IPS DF 6.9 (cell line): ENCODE measurements at regions not wholly inside any gene's neighbourhood (a gene's known extent, or its start where the extent isn't known, plus 50 kb on each side); places are given as distances from the start of the nearest gene placed in this dataset.
A peak's percentile ranks its signal among the peaks of the same experiment; 100 is the strongest.
"Not testable (repeated sequence)": the region's sequence is repeated elsewhere in the genome, so short reads cannot be mapped to it uniquely, and the experiment has no call there.

Source experiments
- DNase-seq: peaks from one replicate; pipeline ENCODE4 v3.0.0-alpha.2; 2013; ENCODE audit warnings: low read depth, low spot score
- H3K27ac ChIP-seq: one replicate; pipeline ENCODE4 v1.5.1; 2013; ENCODE audit warnings: low read length, control low read depth
- H3K27me3 ChIP-seq: 2 replicates; pipeline ENCODE4 v1.6.1; 2013; ENCODE audit warnings: mild to moderate bottlenecking, low read length; ENCODE audit not compliant: control insufficient read depth, insufficient read depth
- H3K36me3 ChIP-seq: 2 replicates; pipeline ENCODE4 v1.6.1; 2013; ENCODE audit warnings: low read length; ENCODE audit not compliant: control insufficient read depth, insufficient read depth
- H3K4me1 ChIP-seq: 2 replicates; pipeline ENCODE4 v1.6.1; 2013; ENCODE audit warnings: low read length; ENCODE audit not compliant: control insufficient read depth, insufficient read depth
- H3K4me3 ChIP-seq: 2 replicates; pipeline ENCODE4 v1.5.1; 2013; ENCODE audit warnings: mild to moderate bottlenecking, low read length
- H3K9me3 ChIP-seq: 2 replicates; pipeline ENCODE4 v1.6.1; 2013; ENCODE audit warnings: low read length, inconsistent platforms; ENCODE audit not compliant: control insufficient read depth, insufficient read depth
- WGBS: extraction: QIAGEN DNeasy Blood & Tissue Kit; methylation state at CpG from one replicate; pipeline ENCODE4 v1.1.7; 2013; ENCODE audit warnings: mixed read lengths, missing lambda C conversion rate; ENCODE audit not compliant: insufficient read length, insufficient coverage; 5-methylcytosine and 5-hydroxymethylcytosine counted together

GRCh38 chr5:174880412-174881200 lies 156.2 kb downstream of the MSX2 start:
- not testable (repeated sequence) for H3K27me3 ChIP-seq, H3K36me3 ChIP-seq, H3K4me3 ChIP-seq, H3K4me1 ChIP-seq, H3K27ac ChIP-seq, H3K9me3 ChIP-seq, DNase-seq
- WGBS = no CpG with 5 or more reads among the region's 40 CpGs

GRCh38 chr5:174877987-174878386 lies 153.6 kb downstream of the MSX2 start:
- Histone ChIP-seq H3K27ac (no peak overlapping the region), H3K27me3 (no peaks in the 10 kb centered on the region), H3K4me1 (no peaks in the 10 kb centered on the region), H3K36me3 (no peaks in the 10 kb centered on the region), H3K9me3 (no peaks in the 10 kb centered on the region), H3K4me3 (no peak overlapping the region)
- DNase-seq = no peak
- WGBS = no CpG with 5 or more reads among the region's 1 CpG

GRCh38 chr5:174872271-174872670 lies 147.9 kb downstream of the MSX2 start:
- no peak overlapping the region for H3K4me3 ChIP-seq
- WGBS = no CpG with 5 or more reads among the region's 1 CpG
- no peaks in the 10 kb centered on the region for H3K27me3 ChIP-seq
- no peaks in the 10 kb centered on the region for H3K36me3 ChIP-seq
- no peak for DNase-seq
- no peaks in the 10 kb centered on the region for H3K4me1 ChIP-seq
- no peak overlapping the region for H3K27ac ChIP-seq
- no peaks in the 10 kb centered on the region for H3K9me3 ChIP-seq

GRCh38 chr5:174852143-174852542 lies 127.8 kb downstream of the MSX2 start:
- no peak overlapping the region for H3K4me3 ChIP-seq
- no peaks in the 10 kb centered on the region for H3K36me3 ChIP-seq
- H3K9me3 ChIP-seq = no peaks in the 10 kb centered on the region
- H3K27ac ChIP-seq = no peak overlapping the region
- no peak for DNase-seq
- peaks cover 1% of the 10 kb centered on the region; the same call in 1 of the 2 replicates for H3K4me1 ChIP-seq
- no CpG with 5 or more reads among the region's 5 CpGs for WGBS
- no peaks in the 10 kb centered on the region for H3K27me3 ChIP-seq

- H3K4me3 ChIP-seq = no peak overlapping the region
- H3K27ac ChIP-seq = no peak overlapping the region
- H3K36me3 ChIP-seq = no peaks in the 10 kb centered on the region
- H3K27me3 ChIP-seq = no peaks in the 10 kb centered on the region
- no CpG with 5 or more reads among the region's 4 CpGs for WGBS
- peaks cover 1% of the 10 kb centered on the region; the same call in 1 of the 2 replicates for H3K4me1 ChIP-seq
- no peaks in the 10 kb centered on the region for H3K9me3 ChIP-seq
- no peak for DNase-seq
Observed at GRCh38 chr5:174850565-174851169, 126.3 kb downstream of the MSX2 start.

GRCh38 chr5:174849426-174849825 lies 125.0 kb downstream of the MSX2 start:
- no peaks in the 10 kb centered on the region for H3K27me3 ChIP-seq
- no CpG with 5 or more reads among the region's 7 CpGs for WGBS
- DNase-seq = no peak

GRCh38 chr5:174844971-174845370 lies 120.6 kb downstream of the MSX2 start:
- Histone ChIP-seq H3K36me3 (no peaks in the 10 kb centered on the region), H3K27ac (no peak overlapping the region), H3K4me3 (no peak overlapping the region), H3K9me3 (no peaks in the 10 kb centered on the region), H3K4me1 (peaks cover 2% of the 10 kb centered on the region; the same call in 1 of the 2 replicates), H3K27me3 (no peaks in the 10 kb centered on the region)
- DNase-seq = no peak
- no CpG with 5 or more reads among the region's 3 CpGs for WGBS

More at GRCh38 chr5:174849426-174849825, 125.0 kb downstream of the MSX2 start:
- H3K4me1 ChIP-seq = peaks cover 1% of the 10 kb centered on the region; the same call in 1 of the 2 replicates
- H3K4me3 ChIP-seq = no peak overlapping the region
- no peaks in the 10 kb centered on the region for H3K36me3 ChIP-seq
- H3K27ac ChIP-seq = no peak overlapping the region
- H3K9me3 ChIP-seq = no peaks in the 10 kb centered on the region

GRCh38 chr5:174843263-174844250 lies 119.2 kb downstream of the MSX2 start:
- no peaks in the 10 kb centered on the region for H3K9me3 ChIP-seq
- no peaks in the 10 kb centered on the region for H3K27me3 ChIP-seq
- DNase-seq = peak; percentile 16
- no peak overlapping the region for H3K4me3 ChIP-seq
- H3K4me1 ChIP-seq = peaks cover 2% of the 10 kb centered on the region; the same call in 1 of the 2 replicates
- no peak overlapping the region for H3K27ac ChIP-seq
- no peaks in the 10 kb centered on the region for H3K36me3 ChIP-seq
- no CpG with 5 or more reads among the region's 9 CpGs for WGBS

- WGBS = no CpG with 5 or more reads among the region's 5 CpGs
- H3K4me3 ChIP-seq = no peak overlapping the region
- no peaks in the 10 kb centered on the region for H3K9me3 ChIP-seq
- peaks cover 2% of the 10 kb centered on the region; the same call in 1 of the 2 replicates for H3K4me1 ChIP-seq
- DNase-seq = no peak
- no peaks in the 10 kb centered on the region for H3K36me3 ChIP-seq
- no peaks in the 10 kb centered on the region for H3K27me3 ChIP-seq
- H3K27ac ChIP-seq = no peak overlapping the region
Observed at GRCh38 chr5:174840435-174840834, 116.1 kb downstream of the MSX2 start.

GRCh38 chr5:174839196-174839595 lies 114.8 kb downstream of the MSX2 start:
- H3K4me3 ChIP-seq = no peak overlapping the region
- no peaks in the 10 kb centered on the region for H3K9me3 ChIP-seq
- DNase-seq = no peak
- H3K27me3 ChIP-seq = no peaks in the 10 kb centered on the region
- peaks cover 2% of the 10 kb centered on the region; the same call in 1 of the 2 replicates for H3K4me1 ChIP-seq
- H3K36me3 ChIP-seq = no peaks in the 10 kb centered on the region
- WGBS = no CpG with 5 or more reads among the region's 1 CpG
- no peak overlapping the region for H3K27ac ChIP-seq
